GM21381 (cell line): ENCODE measurements at regions not wholly inside any gene's neighbourhood (a gene's known extent, or its start where the extent isn't known, plus 50 kb on each side); places are given as distances from the start of the nearest gene placed in this dataset.
A peak's percentile ranks its signal among the peaks of the same experiment; 100 is the strongest.

ENCODE experiments used
- ATAC-seq: cut with Tn5 transposase; IDR thresholded peaks from one replicate; pipeline ENCODE4 v1.9.1; 2021; ENCODE audit warnings: mild to moderate bottlenecking, moderate library complexity; ENCODE audit not compliant: unreplicated experiment

DNA sequence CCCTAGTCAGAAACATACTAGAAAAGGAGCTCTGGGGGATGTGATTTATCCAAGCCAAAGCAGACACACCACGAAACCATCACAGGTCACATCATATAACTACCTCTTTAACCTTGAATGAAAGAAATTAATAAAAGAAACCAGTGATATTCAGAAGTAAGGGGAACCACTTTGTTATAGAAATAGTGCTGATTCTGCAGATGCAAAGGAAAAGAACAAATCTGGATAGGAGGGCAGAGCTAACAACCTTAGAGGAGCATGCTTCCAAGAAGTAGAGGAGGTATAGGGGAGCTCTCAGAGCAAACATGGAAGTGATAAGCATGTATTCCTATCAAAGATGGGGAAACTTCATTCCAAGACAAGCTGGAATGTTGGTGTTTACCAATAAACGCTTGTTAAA lies 117.0 kb upstream of the MDM1 start:
- ATAC-seq = no peak

DNA sequence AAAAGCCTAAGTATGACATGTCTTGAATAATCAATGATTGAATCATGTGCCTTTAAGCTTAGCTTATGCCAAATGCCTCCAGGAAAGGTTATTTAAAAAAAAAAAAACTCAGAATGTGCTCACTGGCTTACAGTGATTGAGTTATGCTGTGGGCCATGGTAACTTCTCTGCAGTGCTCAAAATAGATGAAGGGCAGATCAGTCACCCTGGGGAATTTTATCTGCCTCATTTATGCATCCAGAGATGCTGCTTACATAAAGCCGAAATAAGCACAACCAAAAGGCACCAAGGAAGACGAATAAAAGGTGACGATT lies 118.7 kb upstream of the MDM1 start:
- ATAC-seq = no peak

DNA sequence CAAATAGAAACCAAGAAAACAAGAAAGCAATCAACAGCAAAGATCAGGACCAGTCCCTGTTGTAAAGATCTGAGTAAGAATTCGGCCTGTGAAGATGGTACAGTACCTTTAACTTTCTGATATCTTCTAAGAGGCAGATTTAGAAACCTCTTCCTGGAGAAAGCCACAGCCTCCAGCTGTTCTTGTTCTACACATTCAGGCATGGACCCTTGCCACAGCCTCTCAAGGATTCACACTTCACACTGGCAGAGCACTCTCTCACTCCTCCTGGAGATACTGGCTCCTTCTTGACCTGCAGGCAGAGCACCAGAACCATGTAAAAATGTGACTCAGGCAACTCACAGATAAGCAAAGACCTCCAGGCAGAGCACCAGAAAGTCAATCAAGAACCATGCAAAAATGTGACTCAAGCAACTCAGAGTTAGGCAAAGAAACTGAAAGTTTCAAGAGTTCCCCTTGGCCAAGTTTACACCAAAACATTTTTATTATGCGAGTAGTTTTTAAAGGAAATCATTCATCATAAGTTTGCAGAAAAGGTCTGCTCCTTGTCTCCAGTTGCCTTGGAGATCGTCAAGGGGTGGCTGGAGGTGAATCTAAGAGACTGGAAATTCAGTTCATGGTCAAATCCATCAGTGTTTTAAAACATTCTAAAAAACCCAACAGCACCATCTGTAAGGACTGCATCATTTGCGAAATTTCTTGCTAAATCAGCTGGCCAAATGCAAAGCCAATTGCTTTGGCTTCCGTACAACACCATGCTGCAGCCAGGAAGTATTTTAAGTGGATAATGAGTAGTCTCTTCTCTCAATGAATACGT lies 119.3 kb upstream of the MDM1 start:
- peak; percentile 53 for ATAC-seq

DNA sequence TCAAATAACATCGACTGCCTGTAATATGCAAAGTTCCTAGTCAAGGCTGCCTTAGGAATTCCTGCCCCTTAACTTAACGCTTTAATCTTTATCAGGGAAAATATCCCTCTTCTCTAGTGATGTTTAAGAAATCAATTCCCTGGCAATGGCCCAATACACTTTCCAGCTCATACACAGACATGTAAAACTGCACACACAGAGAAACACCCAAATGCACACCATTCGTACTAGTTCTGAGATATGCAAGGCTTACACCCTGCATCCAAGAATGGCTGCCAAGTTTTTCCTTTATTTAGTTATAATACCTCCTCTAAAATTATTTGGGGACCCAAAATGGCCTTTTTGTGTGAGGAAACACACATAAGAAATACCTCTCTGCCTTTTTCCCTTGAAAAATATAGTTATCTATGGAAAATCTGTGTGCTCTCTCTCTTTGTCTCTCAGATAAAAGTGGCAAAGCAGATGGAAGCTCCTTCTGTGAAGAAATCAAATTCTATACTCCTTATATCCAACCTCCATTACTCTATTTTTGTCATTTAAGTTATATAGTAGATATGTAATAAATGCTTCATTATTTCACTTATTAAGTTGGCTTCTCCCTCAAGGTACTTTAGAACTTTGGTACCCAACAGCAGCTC lies 120.0 kb upstream of the MDM1 start:
- ATAC-seq = no peak

DNA sequence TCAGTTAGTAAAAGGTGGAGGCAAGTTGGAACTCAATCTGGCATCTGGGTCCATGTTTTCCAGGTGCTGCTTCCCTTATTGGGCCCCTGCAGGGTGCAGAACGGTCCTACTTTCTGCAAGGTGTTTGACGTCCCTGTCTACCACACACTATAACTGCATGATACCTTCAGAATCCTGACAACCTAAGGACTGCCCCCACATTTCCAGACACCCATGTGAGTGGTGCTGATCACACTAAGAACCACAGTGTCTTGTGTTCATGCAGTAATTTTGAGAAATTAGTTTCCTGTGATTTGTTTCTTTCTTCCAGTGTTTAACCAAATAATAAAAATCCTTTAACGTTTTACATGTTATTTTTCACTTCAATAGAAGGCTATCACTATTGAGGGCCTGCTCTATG lies 121.1 kb upstream of the MDM1 start:
- ATAC-seq = no peak

DNA sequence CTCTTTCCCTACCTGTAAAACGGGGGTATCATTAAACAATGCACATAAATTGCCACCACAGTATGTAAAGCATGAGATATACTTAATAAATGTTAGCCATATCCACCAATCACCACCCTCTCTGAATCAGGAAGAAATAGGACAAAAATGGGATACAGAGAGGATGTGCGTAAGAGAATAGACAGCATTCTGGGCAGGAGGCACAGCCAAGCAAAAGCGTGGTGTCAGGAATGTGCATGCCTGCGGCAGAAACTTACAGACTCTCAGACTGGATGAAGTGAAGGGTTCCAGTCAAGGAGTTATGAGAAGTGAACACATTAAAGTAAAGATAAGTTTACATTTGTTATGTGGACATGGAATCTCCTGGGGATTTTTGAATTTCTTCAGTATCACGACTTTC lies 121.7 kb upstream of the MDM1 start:
- no peak for ATAC-seq

DNA sequence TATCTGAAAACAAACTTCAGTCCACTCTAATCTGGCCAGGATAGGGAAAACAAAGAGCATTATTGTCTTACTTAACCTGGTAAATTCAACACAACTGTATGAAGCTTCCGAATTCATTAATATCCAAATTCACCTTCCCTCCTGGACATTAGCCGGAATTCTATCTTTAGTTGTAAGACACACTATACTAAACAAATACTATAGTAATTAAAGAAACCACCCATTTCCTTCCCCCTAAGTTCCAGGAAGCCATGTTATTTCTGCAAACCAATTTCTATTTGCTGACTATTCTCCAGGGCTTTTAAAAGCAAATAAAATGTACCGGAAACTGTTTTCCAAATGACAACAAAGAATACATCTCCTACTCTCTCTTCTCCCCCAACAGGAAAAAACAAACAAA lies 122.7 kb upstream of the MDM1 start:
- no peak for ATAC-seq

DNA sequence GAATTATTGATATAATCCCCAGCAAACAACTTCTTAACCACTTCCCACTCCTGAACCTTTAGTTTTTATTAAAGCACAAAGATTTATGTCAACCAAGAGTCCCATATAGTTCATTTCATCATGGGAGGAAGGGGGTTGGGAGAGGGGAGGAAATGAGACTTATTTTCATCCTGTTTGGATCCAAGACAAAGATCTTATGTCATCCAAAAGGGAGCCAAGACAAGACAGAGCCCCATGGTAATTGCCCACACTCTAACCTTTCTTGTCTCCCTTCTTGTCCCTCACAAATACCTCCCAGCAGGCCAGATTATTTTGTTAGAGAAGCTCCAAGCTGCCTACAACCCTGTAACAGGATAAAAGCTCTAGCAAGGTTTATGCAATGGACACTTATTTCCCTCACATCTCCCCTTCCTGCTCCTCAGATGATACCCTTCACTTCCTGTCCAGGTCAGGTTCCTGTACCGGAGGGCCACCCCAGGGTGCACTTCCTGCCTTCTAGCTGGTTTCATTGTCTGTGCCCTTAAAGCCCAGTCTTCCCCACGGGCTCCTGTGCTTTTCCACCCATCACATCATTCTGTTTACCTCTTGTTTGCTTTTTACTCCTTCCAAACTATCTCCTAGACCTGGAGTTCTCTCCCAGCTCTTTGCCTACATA lies 123.7 kb upstream of the MDM1 start:
- no peak for ATAC-seq

DNA sequence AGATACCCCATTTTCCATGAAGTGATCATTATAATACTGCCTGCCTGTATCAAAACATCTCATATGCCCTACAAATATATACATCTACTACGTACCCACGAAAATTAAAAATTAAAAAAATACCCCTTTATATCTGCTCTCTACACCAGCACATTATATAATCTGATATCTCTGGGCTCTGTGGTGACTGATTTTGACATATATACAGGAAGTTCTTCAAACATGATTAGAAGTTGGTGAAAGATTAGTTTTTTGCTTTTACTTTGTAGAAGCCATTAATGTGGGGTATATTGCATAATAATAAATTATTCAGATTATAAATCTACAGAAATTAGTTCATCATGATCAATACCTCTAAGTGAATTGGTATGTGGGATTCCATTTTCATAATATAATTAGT lies 126.7 kb upstream of the MDM1 start:
- no peak for ATAC-seq

DNA sequence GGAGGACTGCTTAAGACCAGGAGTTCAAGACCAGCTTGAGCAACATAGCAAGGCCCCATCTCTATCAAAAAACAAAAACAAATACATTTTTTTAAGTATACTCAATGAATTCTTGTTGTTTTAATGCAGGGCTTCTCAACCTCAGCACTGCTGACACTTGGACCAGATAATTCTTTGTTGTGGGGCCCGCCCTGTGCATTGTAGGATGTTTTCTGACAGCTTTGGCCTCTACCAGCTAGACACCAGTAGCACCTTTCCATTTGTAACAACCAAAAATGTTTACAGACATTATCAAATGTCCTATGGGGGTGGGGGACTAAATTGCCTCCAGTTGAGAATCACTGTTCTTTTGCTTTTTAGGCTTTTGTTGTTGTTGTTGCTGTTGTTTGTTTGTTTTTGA lies 128.1 kb upstream of the MDM1 start:
- no peak for ATAC-seq

DNA sequence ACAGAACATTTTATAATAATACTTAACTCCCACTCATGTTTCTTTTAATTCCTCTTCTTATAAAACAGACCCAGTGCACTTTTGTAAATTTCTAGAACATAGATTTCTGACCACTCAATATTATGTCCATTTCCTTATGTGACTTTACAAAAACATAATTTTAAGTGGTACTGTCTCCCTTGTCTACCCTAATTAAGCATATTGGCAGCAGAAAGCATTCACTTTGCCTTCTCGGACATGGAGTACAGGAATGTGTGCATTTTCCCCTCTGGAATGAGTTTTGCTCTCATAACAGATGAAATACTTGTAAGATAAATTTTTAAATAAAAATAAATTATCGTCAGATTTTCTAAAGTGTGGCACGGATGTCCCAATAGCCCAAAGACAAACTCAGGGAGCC lies 129.5 kb upstream of the MDM1 start:
- ATAC-seq = no peak

DNA sequence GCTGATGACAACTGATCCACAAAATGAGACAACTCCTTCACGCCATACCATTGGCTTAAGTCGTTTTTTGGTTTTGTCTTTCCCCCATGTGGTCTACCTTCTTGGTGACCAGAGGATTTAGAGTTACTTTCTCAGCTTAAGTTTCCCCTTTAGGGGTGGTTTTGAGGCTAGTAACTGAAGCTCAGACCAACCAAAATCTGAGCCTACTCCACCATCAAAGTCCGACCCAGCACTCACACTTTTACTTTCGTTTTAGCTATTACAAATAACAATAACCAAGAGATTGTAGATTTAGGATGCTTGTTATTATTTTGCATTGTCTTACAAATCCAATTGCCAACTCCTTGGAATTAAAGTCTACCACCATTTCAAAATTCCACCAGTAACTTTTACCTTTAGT lies 130.6 kb upstream of the MDM1 start:
- no peak for ATAC-seq

DNA sequence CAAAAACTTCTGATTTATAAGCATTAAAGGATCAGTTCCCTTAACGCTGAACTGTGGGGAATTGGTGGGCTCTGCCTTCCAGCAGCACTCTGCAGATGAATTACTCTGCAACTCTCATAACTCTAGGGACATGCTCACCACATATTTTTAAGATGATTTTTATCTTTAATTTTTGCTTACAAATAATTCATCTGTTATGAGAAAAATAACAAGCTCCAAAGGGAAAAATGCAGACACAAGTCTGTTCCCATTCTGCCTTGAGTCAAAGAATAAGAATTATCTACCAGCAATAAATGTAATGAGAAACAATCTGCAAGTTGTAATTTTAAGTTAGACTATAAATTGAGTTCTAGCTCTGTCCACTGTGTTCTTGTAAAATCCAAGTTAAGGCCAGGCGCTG lies 133.1 kb upstream of the MDM1 start:
- no peak for ATAC-seq

DNA sequence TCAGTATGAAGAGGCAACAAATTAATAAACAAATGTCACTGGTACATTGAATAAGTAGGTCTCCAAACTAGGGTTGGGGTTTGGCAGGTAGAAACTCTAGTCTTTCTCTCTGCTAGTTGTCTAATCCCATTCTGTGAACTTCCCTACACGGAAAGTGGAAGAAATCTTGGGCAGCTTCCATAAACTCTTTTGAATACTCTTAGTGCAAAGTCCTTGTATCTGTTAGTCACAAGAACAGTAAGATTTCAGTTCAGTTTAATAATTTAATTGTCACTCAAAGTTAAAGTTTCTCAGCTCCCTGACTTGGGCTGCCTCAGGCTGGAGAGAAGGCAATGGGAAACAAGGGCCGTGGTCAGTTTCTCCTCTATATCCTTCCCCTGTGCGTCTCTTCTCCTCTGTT lies 135.4 kb upstream of the MDM1 start:
- ATAC-seq = no peak

DNA sequence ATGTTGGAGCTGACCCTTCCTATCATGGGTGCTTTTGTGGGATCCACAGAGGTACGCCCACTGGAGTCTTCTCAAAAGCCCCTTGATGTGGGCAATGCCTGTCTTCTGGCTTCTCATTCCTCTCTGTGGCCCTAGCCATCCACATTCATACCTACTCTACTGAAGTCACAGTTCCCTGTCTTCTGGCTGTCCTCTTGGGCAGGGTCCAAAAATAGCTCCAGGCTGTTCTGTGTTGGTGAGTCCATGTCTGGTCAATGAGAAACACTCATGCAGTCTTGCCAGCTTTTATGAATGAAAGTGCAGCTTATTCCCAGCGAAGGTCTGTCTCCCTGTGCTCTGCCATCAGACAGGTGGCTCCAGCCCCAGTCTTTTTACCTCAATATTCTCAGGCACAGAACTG lies 135.9 kb upstream of the MDM1 start:
- no peak for ATAC-seq

DNA sequence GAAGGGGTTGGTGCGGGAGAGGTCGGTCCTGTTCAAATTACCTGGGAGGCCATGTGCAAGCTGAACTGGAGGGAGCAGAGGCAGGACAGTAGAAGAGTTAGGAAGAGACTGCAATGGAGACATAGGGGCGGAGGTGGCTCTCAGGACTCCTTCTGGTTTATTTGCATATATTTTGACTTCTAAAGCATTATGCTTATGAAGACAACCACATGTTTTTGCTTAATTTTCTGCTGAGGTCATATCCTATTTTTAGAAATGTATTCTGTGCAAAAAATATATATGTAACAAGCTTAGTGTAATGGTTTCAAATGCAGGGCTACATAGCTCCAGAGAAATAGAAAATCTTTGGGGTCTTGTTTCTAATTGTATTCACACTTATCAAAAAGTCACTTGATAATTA lies 137.0 kb upstream of the MDM1 start:
- no peak for ATAC-seq

DNA sequence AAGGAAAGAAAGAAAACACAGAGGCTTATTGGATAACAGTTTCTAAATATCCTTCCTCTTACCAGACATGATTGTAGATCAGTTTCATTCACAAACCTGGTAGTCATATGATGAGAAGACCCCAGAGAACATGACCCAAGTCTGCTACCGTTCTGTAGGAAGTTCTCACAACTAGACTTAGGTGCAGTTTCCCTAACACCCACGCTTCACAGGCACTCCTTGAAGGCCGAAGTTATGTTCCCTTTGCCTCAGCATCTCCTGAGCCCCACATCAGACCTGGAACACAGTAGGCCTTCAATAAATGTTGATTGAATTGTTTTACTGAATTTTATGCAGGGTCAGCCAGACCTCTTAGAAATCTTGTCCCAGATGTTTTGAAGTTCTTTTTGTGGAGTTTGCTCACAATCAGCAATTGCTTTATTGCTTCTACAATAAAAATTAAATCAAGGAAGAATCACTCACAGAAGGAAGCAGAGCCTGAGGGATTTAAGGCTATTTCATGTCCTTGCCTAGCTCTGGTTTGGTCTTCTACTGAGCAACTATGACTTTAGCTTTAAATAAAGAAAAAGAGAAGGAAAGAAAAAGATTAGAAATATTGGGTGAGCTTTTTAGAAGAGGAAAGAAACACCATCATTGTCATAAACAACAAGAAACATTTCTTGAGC lies 138.6 kb upstream of the MDM1 start:
- ATAC-seq = no peak

DNA sequence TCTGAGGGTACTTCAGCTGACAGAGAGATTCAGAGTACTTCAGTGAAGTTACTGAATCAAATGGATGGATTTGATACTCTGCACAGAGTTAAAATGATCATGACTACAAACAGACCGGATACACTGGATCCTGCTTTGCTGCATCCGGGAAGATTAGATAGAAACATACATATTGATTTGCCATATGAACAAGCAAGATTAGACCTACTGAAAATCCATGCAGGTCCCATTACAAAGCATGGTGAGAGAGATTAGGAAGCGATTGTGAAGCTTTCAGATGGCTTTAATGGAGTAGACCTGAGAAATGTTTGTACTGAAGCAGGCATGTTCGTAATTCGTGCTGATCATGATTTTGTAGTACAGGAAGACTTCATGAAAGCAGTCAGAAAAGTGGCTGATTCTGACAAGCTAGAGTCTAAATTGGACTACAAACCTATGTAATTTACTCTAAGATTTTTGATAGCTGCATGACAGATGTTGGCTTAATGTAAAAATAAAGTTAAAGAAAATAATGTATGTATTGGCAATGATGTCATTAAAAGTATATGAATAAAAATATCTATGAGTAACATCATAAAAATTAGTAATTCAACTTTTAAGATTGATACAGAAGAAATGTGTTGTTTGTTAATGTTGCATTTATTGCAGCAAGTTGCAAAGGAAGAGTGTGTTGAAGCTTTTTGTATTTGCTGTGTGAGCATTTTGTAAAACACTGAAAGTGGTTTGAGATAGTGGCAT lies 136.1 kb upstream of the RAP1B start:
- no peak for ATAC-seq

DNA sequence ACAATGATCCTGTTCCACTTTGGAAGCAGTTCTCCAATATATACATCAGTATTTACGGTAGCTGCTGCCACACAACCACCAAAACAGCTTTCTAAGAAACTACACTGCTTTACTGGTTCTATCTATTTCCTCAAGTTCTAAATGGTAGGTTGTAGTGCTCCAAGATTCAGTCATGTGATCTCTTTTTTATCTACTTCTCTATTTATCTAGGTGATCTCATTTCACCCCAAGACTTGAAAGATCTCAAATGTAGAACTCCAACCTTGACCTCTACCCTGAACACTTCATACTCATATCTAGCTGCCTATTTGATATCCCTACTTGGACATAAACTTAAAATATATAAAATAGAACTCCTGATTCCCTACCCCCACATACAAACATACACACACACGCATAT lies 133.9 kb upstream of the RAP1B start:
- ATAC-seq = no peak

DNA sequence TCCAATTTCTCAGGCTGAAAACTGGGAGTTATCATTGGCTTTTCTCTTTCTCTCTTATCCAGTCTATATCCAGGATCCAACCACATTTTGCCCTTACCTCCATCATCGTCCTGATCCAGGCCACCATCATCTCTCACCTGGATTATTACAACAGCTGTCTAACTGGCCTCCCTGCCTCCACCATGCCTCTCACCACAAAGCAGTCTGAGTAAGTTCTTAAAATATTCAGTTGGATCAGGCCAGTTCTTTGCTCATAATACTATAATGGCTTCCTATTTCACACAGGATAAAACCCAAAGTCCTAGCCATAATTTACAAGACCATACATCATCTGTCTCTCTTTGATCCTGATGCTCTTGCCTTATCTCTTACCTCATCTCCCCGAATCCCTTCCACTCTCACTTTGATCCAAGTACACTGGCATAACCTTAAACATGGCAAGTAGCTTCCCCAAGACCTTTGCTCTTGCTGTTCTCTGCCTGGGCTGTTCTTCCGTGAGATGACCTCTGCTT lies 133.4 kb upstream of the RAP1B start:
- no peak for ATAC-seq

DNA sequence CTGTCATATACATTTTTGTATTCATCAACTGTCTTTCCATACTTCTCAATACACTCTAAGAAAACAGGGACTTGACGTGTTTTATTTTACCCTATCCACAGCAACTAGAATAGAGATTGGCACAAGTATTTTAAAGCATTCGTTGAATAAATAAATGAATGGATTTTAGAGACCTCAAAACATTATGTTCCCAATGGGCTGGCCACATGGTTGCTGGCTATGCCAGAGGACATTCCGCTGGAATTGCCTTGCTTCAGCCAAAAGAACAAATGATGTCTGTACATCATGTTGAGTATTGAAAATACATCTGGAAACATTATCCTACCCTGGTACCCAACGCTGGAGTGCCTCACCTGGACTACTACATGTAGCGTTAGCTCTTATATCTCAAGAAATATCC lies 132.8 kb upstream of the RAP1B start:
- no peak for ATAC-seq
